Keratinocyte (primary cell): ENCODE measurements at regions not wholly inside any gene's neighbourhood (a gene's known extent, or its start where the extent isn't known, plus 50 kb on each side); places are given as distances from the start of the nearest gene placed in this dataset.

Source experiments
- DNase-seq: peaks from one replicate; pipeline ENCODE4 v3.0.0-alpha.2; 2011; ENCODE audit warnings: low read depth, missing footprints, low spot score
- FAIRE-seq: peaks from 2 replicates; lab custom pipeline; 2011; peaks lifted over from hg19 to GRCh38; lab: Jason Lieb, UNC
- H2AFZ ChIP-seq: 2 replicates; pipeline ENCODE4 v1.6.0; 2012; ENCODE audit warnings: low read length, control low read depth, inconsistent platforms; ENCODE audit not compliant: control insufficient read depth
- H3K27ac ChIP-seq: 2 replicates; pipeline ENCODE4 v1.5.1; 2011; ENCODE audit warnings: low read length; ENCODE audit not compliant: control insufficient read depth, insufficient read depth
- H3K27me3 ChIP-seq: 3 replicates; pipeline ENCODE4 v1.6.0; 2011; ENCODE audit warnings: low read length; ENCODE audit not compliant: control insufficient read depth, insufficient read depth; ENCODE audit errors: extremely low read depth
- H3K36me3 ChIP-seq, 2 experiments: 2 replicates in 1 of 2; 3 replicates in 1 of 2; pipeline ENCODE4 v1.5.1; 2011; ENCODE audit warnings: low read length in 2 of 2, mild to moderate bottlenecking in 1 of 2; ENCODE audit not compliant: control insufficient read depth in 2 of 2, insufficient read depth in 2 of 2; ENCODE audit errors: extremely low read depth in 1 of 2
- H3K4me1 ChIP-seq: 3 replicates; pipeline ENCODE4 v1.5.1; 2011; ENCODE audit warnings: low read length; ENCODE audit not compliant: control insufficient read depth, insufficient read depth; ENCODE audit errors: extremely low read depth
- H3K4me2 ChIP-seq: 3 replicates; pipeline ENCODE4 v1.6.0; 2011; ENCODE audit warnings: low read depth, low read length; ENCODE audit not compliant: control insufficient read depth, insufficient read depth; ENCODE audit errors: extremely low read depth
- H3K4me3 ChIP-seq, 3 experiments: fragments of 200-600 bp in 1 of 3; sonication (generic) in 1 of 3; 2 replicates in 2 of 3; 3 replicates in 1 of 3; pipeline ENCODE4 v1.5.1; 2011 to 2016; ENCODE audit warnings: low read length in 3 of 3, mild to moderate bottlenecking in 3 of 3, control low read depth in 2 of 3, inconsistent platforms in 1 of 3, low read depth in 1 of 3, mixed read lengths in 1 of 3, mixed run types in 1 of 3, moderate library complexity in 1 of 3; ENCODE audit not compliant: control insufficient read depth in 2 of 3, insufficient read depth in 2 of 3; ENCODE audit errors: extremely low read depth in 1 of 3
- H3K79me2 ChIP-seq: 2 replicates; pipeline ENCODE4 v1.6.0; 2012; ENCODE audit warnings: low read length; ENCODE audit not compliant: control insufficient read depth, insufficient read depth
- H3K9ac ChIP-seq: 3 replicates; pipeline ENCODE4 v1.6.0; 2011; ENCODE audit warnings: low read length; ENCODE audit not compliant: control insufficient read depth, insufficient read depth; ENCODE audit errors: extremely low read depth
- H3K9me1 ChIP-seq: 3 replicates; pipeline ENCODE4 v1.6.0; 2011; ENCODE audit warnings: low read length; ENCODE audit not compliant: control insufficient read depth, insufficient read depth; ENCODE audit errors: extremely low read depth
- H3K9me3 ChIP-seq: 2 replicates; pipeline ENCODE4 v1.5.1; 2012; ENCODE audit warnings: low read depth, low read length; ENCODE audit not compliant: control insufficient read depth
- H4K20me1 ChIP-seq: 3 replicates; pipeline ENCODE4 v1.6.0; 2011; ENCODE audit warnings: low read length; ENCODE audit not compliant: control insufficient read depth, insufficient read depth; ENCODE audit errors: extremely low read depth
- CTCF ChIP-seq, 3 experiments: IDR thresholded peaks in 1 of 3; conservative IDR thresholded peaks in 1 of 3; optimal IDR thresholded peaks in 1 of 3; 2 replicates in 2 of 3; 3 replicates in 1 of 3; pipeline versions ENCODE3 to v1.5.1; 2011; ENCODE audit warnings: low read length in 3 of 3, mild to moderate bottlenecking in 3 of 3, moderate library complexity in 2 of 3, control low read depth in 1 of 3, inconsistent platforms in 1 of 3; ENCODE audit not compliant: insufficient read depth in 2 of 3; ENCODE audit errors: extremely low read depth in 1 of 3
- EZH2 ChIP-seq: IDR thresholded peaks from one replicate; pipeline ENCODE4 v1.6.1; 2012; ENCODE audit warnings: inconsistent platforms, mild to moderate bottlenecking, low read length, moderate library complexity
- dilution Hi-C: fragments of 300-500 bp; cut with MboI; formaldehyde crosslinking; loops from one replicate; pipeline ENCODE4 v1.7.0; 2020; ENCODE audit warnings: low sequenced_read_pairs; ENCODE audit not compliant: extremely low pct_ligation_motif_present

GRCh38 chr3:64909757-64910467, 222.1 kb upstream of the ADAMTS9 start:
- DNase-seq = no peak
- no peaks in the 10 kb centered on the region for H3K9me1 ChIP-seq
- peaks cover 11% of the 10 kb centered on the region for H3K4me1 ChIP-seq
- no peak for TF ChIP-seq CTCF (optimal IDR thresholded peaks at IDR 0.05 in 1 of 3, IDR thresholded peaks at IDR 0.05 in 1 of 3, conservative IDR thresholded peaks at IDR 0.05 in 1 of 3; ENCODE audit: extremely low read depth in 1 of 3, insufficient read depth in 2 of 3, low read length in 3 of 3)
- TF ChIP-seq EZH2 = no peak
- H3K4me2 ChIP-seq = no peak overlapping the region
- no peak overlapping the region for H3K27ac ChIP-seq
- H3K4me3 ChIP-seq = no peak overlapping the region
- dilution Hi-C loops = no loop called here
- H3K9me3 ChIP-seq = no peaks in the 10 kb centered on the region
- FAIRE-seq = no peak
- no peak overlapping the region for H2AFZ ChIP-seq
- no peaks in the 10 kb centered on the region for H3K79me2 ChIP-seq
- H3K36me3 ChIP-seq = no peaks in the 10 kb centered on the region
- H4K20me1 ChIP-seq = no peaks in the 10 kb centered on the region
- no peak overlapping the region for H3K9ac ChIP-seq
- no peaks in the 10 kb centered on the region for H3K27me3 ChIP-seq

- no peaks in the 10 kb centered on the region for H3K9me3 ChIP-seq
- H3K9ac ChIP-seq = no peak overlapping the region
- no peak overlapping the region for H3K27ac ChIP-seq
- no peak overlapping the region for H2AFZ ChIP-seq
- H3K27me3 ChIP-seq = no peaks in the 10 kb centered on the region
- peaks cover 11% of the 10 kb centered on the region for H3K4me1 ChIP-seq
- H3K4me2 ChIP-seq = no peak overlapping the region
- no peaks in the 10 kb centered on the region for H3K79me2 ChIP-seq
- DNase-seq (no peak), FAIRE-seq (no peak)
- H3K9me1 ChIP-seq = no peaks in the 10 kb centered on the region
- no peak for TF ChIP-seq CTCF (optimal IDR thresholded peaks at IDR 0.05 in 1 of 3, IDR thresholded peaks at IDR 0.05 in 1 of 3, conservative IDR thresholded peaks at IDR 0.05 in 1 of 3; ENCODE audit: extremely low read depth in 1 of 3, insufficient read depth in 2 of 3, low read length in 3 of 3)
- TF ChIP-seq EZH2 = no peak
- no peak overlapping the region for H3K4me3 ChIP-seq
- dilution Hi-C loops = no loop called here
- no peaks in the 10 kb centered on the region for H3K36me3 ChIP-seq
- no peaks in the 10 kb centered on the region for H4K20me1 ChIP-seq
Observed at GRCh38 chr3:64909011-64909410, 221.2 kb upstream of the ADAMTS9 start.
